HepG2 (cell line): ENCODE measurements at regions not wholly inside any gene's neighbourhood (a gene's known extent, or its start where the extent isn't known, plus 50 kb on each side); places are given as distances from the start of the nearest gene placed in this dataset.

Experiments
- ATAC-seq: fragments of 200-7000 bp; cut with Tn5 transposase; 3 replicates; pipeline ENCODE4 v1.9.1; 2020; ENCODE audit warnings: mild to moderate bottlenecking, moderate library complexity
- BruUV-seq: library from RNA; stranded (reverse); fragments of 400-500 nt; replicated peaks from 2 replicates; lab custom pipeline; 2021; lab: Mats Ljungman, UMichigan
- CTCF ChIA-PET: fragments of 300-600 bp; formaldehyde crosslinking; extraction: SDS; loops from one replicate; lab custom pipeline; 2021; ENCODE audit warnings: low total read pairs, inconsistent platforms, low intra/inter-chr PET ratio; lab: Yijun Ruan, JAX
- POLR2A ChIA-PET: fragments of 350-600 bp; sonication (Branson Sonifier 250); formaldehyde crosslinking; loops from one replicate; lab custom pipeline; 2020; ENCODE audit warnings: antibody characterized with exemption, inconsistent platforms; lab: Yijun Ruan, JAX
- DNase-seq: peaks from one replicate; pipeline ENCODE4 v3.0.0-alpha.2; 2015; ENCODE audit warnings: low spot score
- FAIRE-seq: peaks from 3 replicates; lab custom pipeline; 2011; peaks lifted over from hg19 to GRCh38; lab: Jason Lieb, UNC
- H2AFZ ChIP-seq: one replicate; pipeline ENCODE4 v1.6.1; 2011; ENCODE audit warnings: low read length, inconsistent platforms
- H3K27ac ChIP-seq: fragments of 300-600 bp; 3 replicates; pipeline ENCODE4 v1.8.0; 2011; ENCODE audit warnings: mixed run types, mild to moderate bottlenecking, mixed read lengths, low read length, inconsistent platforms; ENCODE audit not compliant: insufficient read depth; ENCODE audit errors: extremely low read length
- H3K27me3 ChIP-seq, 2 experiments: fragments of 200-600 bp in 1 of 2; 2 replicates in 1 of 2; 3 replicates in 1 of 2; pipeline versions ENCODE4 v1.6.0 to v1.8.0; 2011; ENCODE audit warnings: low read length in 2 of 2, mild to moderate bottlenecking in 2 of 2, moderate library complexity in 2 of 2, inconsistent platforms in 1 of 2; ENCODE audit not compliant: insufficient read depth in 2 of 2, control insufficient read depth in 1 of 2
- H3K36me3 ChIP-seq, 2 experiments: fragments of 200-600 bp in 1 of 2; replicated peaks in 1 of 2; 2 replicates in 1 of 2; 3 replicates in 1 of 2; pipeline versions ENCODE4 v1.5.1 to v1.8.0; 2011; ENCODE audit warnings: low read length in 2 of 2, inconsistent platforms in 1 of 2; ENCODE audit not compliant: insufficient read depth in 2 of 2, control insufficient read depth in 1 of 2
- H3K4me1 ChIP-seq: 2 replicates; pipeline ENCODE4 v1.5.1; 2012; ENCODE audit warnings: low read length, inconsistent platforms; ENCODE audit not compliant: insufficient read depth
- H3K4me2 ChIP-seq: 2 replicates; pipeline ENCODE4 v1.6.0; 2011; ENCODE audit warnings: low read depth, low read length, inconsistent platforms
- H3K4me3 ChIP-seq, 3 experiments: fragments of 200-600 bp in 1 of 3; sonication (generic), shearing (Covaris generic) in 1 of 3; replicated peaks in 1 of 3; 2 replicates each; pipeline ENCODE4 v1.5.1; 2011 to 2016; ENCODE audit warnings: low read length in 3 of 3, inconsistent platforms in 2 of 3, low read depth in 2 of 3, mild to moderate bottlenecking in 2 of 3, control low read depth in 1 of 3, mixed read lengths in 1 of 3; ENCODE audit not compliant: insufficient read depth in 1 of 3
- H3K79me2 ChIP-seq: one replicate; pipeline ENCODE4 v1.6.1; 2011; ENCODE audit warnings: low read length, inconsistent platforms; ENCODE audit not compliant: insufficient read depth
- H3K9ac ChIP-seq: 2 replicates; pipeline ENCODE4 v1.6.0; 2011; ENCODE audit warnings: mild to moderate bottlenecking, low read depth, low read length, inconsistent platforms; ENCODE audit not compliant: insufficient read depth
- H3K9me3 ChIP-seq: 2 replicates; pipeline ENCODE4 v1.5.1; 2012; ENCODE audit warnings: mild to moderate bottlenecking, low read length
- H4K20me1 ChIP-seq: 2 replicates; pipeline ENCODE4 v1.6.0; 2011; ENCODE audit warnings: inconsistent platforms, mild to moderate bottlenecking, low read length, moderate library complexity; ENCODE audit not compliant: insufficient read depth
- FOXA3 ChIP-seq: IDR thresholded peaks from 2 replicates; pipeline ENCODE4 v1.6.1; 2016; ENCODE audit warnings: missing genetic modification reagents, missing compliant biosample characterization
- GLI4 ChIP-seq: sonication (generic); formaldehyde crosslinking; IDR thresholded peaks from 2 replicates; pipeline ENCODE4 v1.5.1; 2020; ENCODE audit warnings: missing genetic modification reagents, mild to moderate bottlenecking, moderate library complexity, borderline replicate concordance
- HNRNPK ChIP-seq: fragments of 200-400 bp; formaldehyde crosslinking; IDR thresholded peaks from 2 replicates; pipeline ENCODE4 v1.6.1; 2018; ENCODE audit warnings: low read length, low read depth, moderate library complexity, mild to moderate bottlenecking; ENCODE audit not compliant: poor library complexity, severe bottlenecking
- HOMEZ ChIP-seq: IDR thresholded peaks from 2 replicates; pipeline ENCODE4 v1.6.1; 2016; ENCODE audit warnings: low read depth
- HOXD1 ChIP-seq: sonication (generic); formaldehyde crosslinking; IDR thresholded peaks from 2 replicates; pipeline ENCODE4 v1.5.0; 2020; ENCODE audit warnings: missing genetic modification reagents
- JUND ChIP-seq: sonication (generic); formaldehyde crosslinking; IDR thresholded peaks from 2 replicates; pipeline ENCODE4 v1.8.0; 2022; ENCODE audit warnings: mild to moderate bottlenecking, missing genetic modification reagents
- MAFG ChIP-seq: sonication (generic); formaldehyde crosslinking; IDR thresholded peaks from 2 replicates; pipeline ENCODE4 v1.5.1; 2020; ENCODE audit warnings: mild to moderate bottlenecking, missing genetic modification reagents
- PBX3 ChIP-seq: sonication (generic); formaldehyde crosslinking; IDR thresholded peaks from 2 replicates; pipeline ENCODE4 v1.8.1; 2023; ENCODE audit warnings: missing genetic modification reagents, inconsistent platforms, borderline replicate concordance
- PHB2 ChIP-seq: fragments of 450-650 bp; IDR thresholded peaks from 2 replicates; pipeline ENCODE4 v1.6.1; 2018; ENCODE audit not compliant: partially characterized antibody
- SMAD3 ChIP-seq: sonication (generic); formaldehyde crosslinking; IDR thresholded peaks from 2 replicates; pipeline ENCODE4 v1.4.0; 2020; ENCODE audit warnings: missing genetic modification reagents
- SMARCE1 ChIP-seq: fragments of 450-650 bp; IDR thresholded peaks from 2 replicates; pipeline ENCODE4 v1.6.1; 2017; ENCODE audit warnings: borderline replicate concordance
- TCF7 ChIP-seq: sonication (generic); IDR thresholded peaks from 2 replicates; pipeline ENCODE4 v1.6.1; 2016; ENCODE audit warnings: antibody characterized with exemption, low read depth
- XRCC5 ChIP-seq: fragments of 200-400 bp; formaldehyde crosslinking; optimal IDR thresholded peaks from 2 replicates; pipeline ENCODE3; 2017; ENCODE audit warnings: mild to moderate bottlenecking, low read length
- ZBTB8A ChIP-seq: sonication (generic); formaldehyde crosslinking; IDR thresholded peaks from 2 replicates; pipeline ENCODE4 v1.4.0; 2020; ENCODE audit warnings: mild to moderate bottlenecking, low read depth, missing genetic modification reagents, borderline replicate concordance
- ZFP82 ChIP-seq: sonication (generic); formaldehyde crosslinking; IDR thresholded peaks from 2 replicates; pipeline ENCODE4 v1.5.1; 2020; ENCODE audit warnings: mild to moderate bottlenecking, missing genetic modification reagents, borderline replicate concordance
- ZNF121 ChIP-seq: sonication (generic); formaldehyde crosslinking; IDR thresholded peaks from 2 replicates; pipeline ENCODE4 v1.5.0; 2020; ENCODE audit warnings: mild to moderate bottlenecking, missing genetic modification reagents
- ZNF446 ChIP-seq: sonication (generic); formaldehyde crosslinking; IDR thresholded peaks from 2 replicates; pipeline ENCODE4 v1.5.0; 2020; ENCODE audit warnings: mild to moderate bottlenecking, missing genetic modification reagents
- ZNF644 ChIP-seq: IDR thresholded peaks from 2 replicates; pipeline ENCODE4 v1.6.1; 2016; ENCODE audit warnings: low read depth
- ZNF746 ChIP-seq: sonication (generic); formaldehyde crosslinking; IDR thresholded peaks from 2 replicates; pipeline ENCODE4 v1.8.0; 2022; ENCODE audit warnings: mild to moderate bottlenecking, missing genetic modification reagents
- ZNF841 ChIP-seq: sonication (generic); formaldehyde crosslinking; IDR thresholded peaks from 2 replicates; pipeline ENCODE4 v1.8.1; 2023; ENCODE audit warnings: missing genetic modification reagents, borderline replicate concordance
- ZNF850 ChIP-seq: sonication (generic); formaldehyde crosslinking; conservative IDR thresholded peaks from 2 replicates; pipeline ENCODE4 v1.9.0; 2021; ENCODE audit warnings: mild to moderate bottlenecking, missing genetic modification reagents
- WGBS: methylation state at CpG from one replicate; pipeline ENCODE4 v1.1.6; 2017; ENCODE audit warnings: low lambda C conversion rate; 5-methylcytosine and 5-hydroxymethylcytosine counted together
- in situ Hi-C: cut with HindIII; loops from 2 replicates; pipeline ENCODE4 v1.10.0; 2017; ENCODE audit warnings: low pct_unique_long_range_greater_than_20kb; ENCODE audit not compliant: extremely low pct_ligation_motif_present
- intact Hi-C: fragments of 100-400 bp; cut with micrococcal nuclease; formaldehyde crosslinking; loops from one replicate; pipeline ENCODE4 v1.10.0; 2022; ENCODE audit not compliant: unreplicated experiment

GRCh38 chr12:113611652-113612051 is 140.0 kb upstream of the LHX5 start:
- Histone ChIP-seq H3K36me3 (no peaks in the 10 kb centered on the region), H3K27ac (no peak overlapping the region), H3K27me3 (peaks cover 2 to 31% of the 10 kb centered on the region in 2 experiments; a peak in 4 of 5 replicates), H2AFZ (no peak overlapping the region), H3K79me2 (no peaks in the 10 kb centered on the region), H3K4me1 (no peaks in the 10 kb centered on the region), H3K9me3 (no peaks in the 10 kb centered on the region), H3K4me2 (no peak overlapping the region), H3K9ac (no peak overlapping the region), H3K4me3 (no peak overlapping the region), H4K20me1 (no peaks in the 10 kb centered on the region)
- intact Hi-C loops (no loop called here), in situ Hi-C loops (no loop called here)
- ATAC-seq (no peak), DNase-seq (no peak)
- ChIA-PET POLR2A (no interaction called here), CTCF (no interaction called here)
- BruUV-seq = no TSS peak
- WGBS = 73% methylated on average over 8 of the region's 8 CpGs
- no peak for TF ChIP-seq HNRNPK
- no peak for TF ChIP-seq MAFG
- TF ChIP-seq SMAD3 = no peak
- TF ChIP-seq FOXA3 (CRISPR knock-in tag) = no peak
- TF ChIP-seq TCF7 = no peak
- no peak for TF ChIP-seq ZNF746
- no peak for TF ChIP-seq ZNF841 (CRISPR knock-in tag)
- TF ChIP-seq, all 625 proteins: peak for 0
- FAIRE-seq = no peak

GRCh38 chr12:113610698-113611097 is 139.0 kb upstream of the LHX5 start:
- no peak overlapping the region for H3K4me3 ChIP-seq
- no peaks in the 10 kb centered on the region for H3K79me2 ChIP-seq
- no peaks in the 10 kb centered on the region for H3K9me3 ChIP-seq
- ChIA-PET CTCF (no interaction called here), POLR2A (no interaction called here)
- no peak overlapping the region for H2AFZ ChIP-seq
- BruUV-seq = no TSS peak
- ATAC-seq = no peak
- no peak overlapping the region for H3K4me2 ChIP-seq
- no peaks in the 10 kb centered on the region for H4K20me1 ChIP-seq
- H3K27ac ChIP-seq = no peak overlapping the region
- no peak for DNase-seq
- 11% methylated on average over 13 of the region's 13 CpGs for WGBS
- intact Hi-C loops = no loop called here
- no peaks in the 10 kb centered on the region for H3K36me3 ChIP-seq
- H3K4me1 ChIP-seq = no peaks in the 10 kb centered on the region
- FAIRE-seq = no peak
- H3K27me3 ChIP-seq = peaks cover 2 to 31% of the 10 kb centered on the region in 2 experiments; a peak in 4 of 5 replicates
- in situ Hi-C loops = no loop called here
- no peak overlapping the region for H3K9ac ChIP-seq
- no peak for TF ChIP-seq ZNF644 (CRISPR knock-in tag)
- TF ChIP-seq ZNF446 = no peak
- no peak for TF ChIP-seq HOMEZ (CRISPR knock-in tag)
- no peak for TF ChIP-seq SMARCE1
- no peak for TF ChIP-seq HOXD1 (CRISPR knock-in tag)
- TF ChIP-seq GLI4 (CRISPR knock-in tag) = no peak
- no peak for TF ChIP-seq ZNF850 (CRISPR knock-in tag)
- TF ChIP-seq ZNF121 (CRISPR knock-in tag) = no peak
- TF ChIP-seq PBX3 = no peak
- TF ChIP-seq PHB2 = no peak
- no peak for TF ChIP-seq ZBTB8A
- no peak for TF ChIP-seq ZFP82 (CRISPR knock-in tag)
- no peak for TF ChIP-seq JUND (CRISPR knock-in tag)
- no peak for TF ChIP-seq XRCC5
